PC-3 (cell line): ENCODE measurements at regions not wholly inside any gene's neighbourhood (a gene's known extent, or its start where the extent isn't known, plus 50 kb on each side); places are given as distances from the start of the nearest gene placed in this dataset.
"Not testable (repeated sequence)": the region's sequence is repeated elsewhere in the genome, so short reads cannot be mapped to it uniquely, and the experiment has no call there.

Experiments used
- ATAC-seq: fragments of 200-7000 bp; cut with Tn5 transposase; 2 replicates; pipeline ENCODE4 v1.9.1; 2020; ENCODE audit warnings: mild to moderate bottlenecking, moderate library complexity
- BruUV-seq: library from RNA; stranded (reverse); fragments of 400-500 nt; replicated peaks from 2 replicates; lab custom pipeline; 2021; lab: Mats Ljungman, UMichigan
- CTCF ChIA-PET: fragments of 300-600 bp; sonication (Branson Sonifier 250); formaldehyde crosslinking; loops from one replicate; lab custom pipeline; 2022; ENCODE audit warnings: antibody characterized with exemption; lab: Charles Lee
- POLR2A ChIA-PET: fragments of 300-600 bp; sonication (Branson Sonifier 250); formaldehyde crosslinking; loops from one replicate; lab custom pipeline; 2022; ENCODE audit warnings: antibody characterized with exemption; ENCODE audit not compliant: unreplicated experiment; lab: Charles Lee
- DNase-seq: peaks from one replicate; pipeline ENCODE4 v3.0.0-alpha.2; 2015
- H2AFZ ChIP-seq: fragments of 300-600 bp; sonication (generic); 2 replicates; pipeline ENCODE4 v1.6.0; 2016; ENCODE audit warnings: antibody characterized with exemption, low read length
- H3F3A ChIP-seq: fragments of 300-600 bp; sonication (generic); one replicate; pipeline ENCODE4 v1.6.0; 2017; ENCODE audit warnings: antibody characterized with exemption, low read length, control low read depth, mild to moderate bottlenecking; ENCODE audit not compliant: unreplicated experiment
- H3K27ac ChIP-seq: fragments of 300-600 bp; sonication (generic); 2 replicates; pipeline ENCODE4 v1.5.1; 2016; ENCODE audit warnings: mild to moderate bottlenecking, low read length
- H3K27me3 ChIP-seq: fragments of 300-600 bp; sonication (generic); 2 replicates; pipeline ENCODE4 v1.6.1; 2016; ENCODE audit warnings: low read length, mixed read lengths
- H3K36me3 ChIP-seq: fragments of 300-600 bp; sonication (generic); 2 replicates; pipeline ENCODE4 v1.6.1; 2016; ENCODE audit warnings: low read depth, mixed run types, low read length, mixed read lengths
- H3K4me1 ChIP-seq: fragments of 300-600 bp; sonication (generic); 2 replicates; pipeline ENCODE4 v1.5.1; 2016; ENCODE audit warnings: low read length; ENCODE audit not compliant: insufficient read depth
- H3K4me2 ChIP-seq: fragments of 300-600 bp; sonication (generic); 2 replicates; pipeline ENCODE4 v1.6.0; 2016; ENCODE audit warnings: low read length
- H3K4me3 ChIP-seq: fragments of 300-600 bp; sonication (generic); 2 replicates; pipeline ENCODE4 v1.5.1; 2016; ENCODE audit warnings: mild to moderate bottlenecking, low read length, mixed read lengths
- H3K79me2 ChIP-seq: fragments of 300-600 bp; sonication (generic); 2 replicates; pipeline ENCODE4 v1.6.1; 2017; ENCODE audit warnings: low read length, mixed read lengths
- H3K9ac ChIP-seq: fragments of 300-600 bp; sonication (generic); 2 replicates; pipeline ENCODE4 v1.6.0; 2016; ENCODE audit warnings: mild to moderate bottlenecking, low read length
- H3K9me2 ChIP-seq: fragments of 300-600 bp; sonication (generic); replicated peaks from 2 replicates; pipeline ENCODE4 v1.6.1; 2016; ENCODE audit warnings: mixed run types, low read length, mixed read lengths
- H3K9me3 ChIP-seq: fragments of 300-600 bp; sonication (generic); 2 replicates; pipeline ENCODE4 v1.6.1; 2016; ENCODE audit warnings: low read length, mixed read lengths
- H4K20me1 ChIP-seq: fragments of 300-600 bp; sonication (generic); 2 replicates; pipeline ENCODE4 v1.6.1; 2016; ENCODE audit warnings: low read length, mixed read lengths
- CTCF ChIP-seq: fragments of 300-600 bp; sonication (generic); conservative IDR thresholded peaks from 2 replicates; pipeline ENCODE4 v1.5.1; 2017; ENCODE audit warnings: antibody characterized with exemption, low read depth, mild to moderate bottlenecking, low read length
- EZH2 ChIP-seq: fragments of 300-600 bp; sonication (generic); IDR thresholded peaks from one replicate; pipeline ENCODE4 v1.6.1; 2017; ENCODE audit warnings: antibody characterized with exemption, mild to moderate bottlenecking, low read length; ENCODE audit not compliant: unreplicated experiment
- EZH2phosphoT487 ChIP-seq: fragments of 300-600 bp; sonication (generic); IDR thresholded peaks from 2 replicates; pipeline ENCODE4 v1.6.1; 2018; ENCODE audit warnings: mild to moderate bottlenecking, antibody characterized with exemption, low read length, borderline replicate concordance
- intact Hi-C: fragments of 100-400 bp; cut with micrococcal nuclease; formaldehyde crosslinking; loops from 2 replicates; pipeline ENCODE4 v1.9.0; 2023

GRCh38 chr5:118115791-118116190, 872.6 kb downstream of the DTWD2 start:
- CTCF ChIA-PET: no interaction called here

GRCh38 chr5:118111956-118112355, 876.4 kb downstream of the DTWD2 start:
- no peaks in the 10 kb centered on the region for H4K20me1 ChIP-seq
- H3K36me3 ChIP-seq: no peaks in the 10 kb centered on the region
- H3K4me2 ChIP-seq: no peak overlapping the region
- H3K4me1 ChIP-seq: no peaks in the 10 kb centered on the region
- intact Hi-C loops: no loop called here
- H3K79me2 ChIP-seq: no peaks in the 10 kb centered on the region
- no peak overlapping the region for H3K4me3 ChIP-seq
- H2AFZ ChIP-seq: no peak overlapping the region
- no TSS peak for BruUV-seq
- H3K9ac ChIP-seq: no peak overlapping the region
- TF ChIP-seq EZH2phosphoT487: no peak
- H3K27ac ChIP-seq: no peak overlapping the region
- no peaks in the 10 kb centered on the region for H3F3A ChIP-seq
- ChIA-PET CTCF (no interaction called here), POLR2A (no interaction called here)
- no peak for ATAC-seq
- H3K27me3 ChIP-seq: no peaks in the 10 kb centered on the region
- no peak for DNase-seq
- no peaks in the 10 kb centered on the region for H3K9me2 ChIP-seq
- no peaks in the 10 kb centered on the region for H3K9me3 ChIP-seq

More at GRCh38 chr5:118115791-118116190, 872.6 kb downstream of the DTWD2 start:
- H3K36me3 ChIP-seq: no peaks in the 10 kb centered on the region
- H3K4me3 ChIP-seq: no peak overlapping the region
- BruUV-seq: no TSS peak
- H3K27me3 ChIP-seq: no peaks in the 10 kb centered on the region
- no peaks in the 10 kb centered on the region for H4K20me1 ChIP-seq
- TF ChIP-seq CTCF: no peak
- TF ChIP-seq EZH2: no peak
- H3K27ac ChIP-seq: no peak overlapping the region
- H3F3A ChIP-seq: no peaks in the 10 kb centered on the region
- no peaks in the 10 kb centered on the region for H3K9me2 ChIP-seq
- H3K9ac ChIP-seq: no peak overlapping the region
- H3K9me3 ChIP-seq: no peaks in the 10 kb centered on the region
- DNase-seq (peak; percentile 2), ATAC-seq (no peak)
- no peaks in the 10 kb centered on the region for H3K4me1 ChIP-seq
- intact Hi-C loops: no loop called here
- H3K4me2 ChIP-seq: no peak overlapping the region
- POLR2A ChIA-PET: no interaction called here
- H2AFZ ChIP-seq: no peak overlapping the region
- no peaks in the 10 kb centered on the region for H3K79me2 ChIP-seq

GRCh38 chr5:118107246-118107645, 881.1 kb downstream of the DTWD2 start:
- H4K20me1 ChIP-seq, H3F3A ChIP-seq, H3K4me3 ChIP-seq, CTCF ChIA-PET, intact Hi-C loops, H3K9ac ChIP-seq, H3K9me2 ChIP-seq, H3K4me1 ChIP-seq, BruUV-seq, H3K27me3 ChIP-seq, H3K27ac ChIP-seq, H3K4me2 ChIP-seq, ATAC-seq, H3K9me3 ChIP-seq, H3K36me3 ChIP-seq, POLR2A ChIA-PET, DNase-seq, H3K79me2 ChIP-seq, H2AFZ ChIP-seq: not testable (repeated sequence)

- no peak overlapping the region for H3K9ac ChIP-seq
- H3K9me3 ChIP-seq: no peaks in the 10 kb centered on the region
- ChIA-PET POLR2A (no interaction called here), CTCF (no interaction called here)
- no peaks in the 10 kb centered on the region for H4K20me1 ChIP-seq
- BruUV-seq: no TSS peak
- TF ChIP-seq CTCF (no peak), EZH2phosphoT487 (no peak), EZH2 (no peak)
- intact Hi-C loops: no loop called here
- H3K27me3 ChIP-seq: no peaks in the 10 kb centered on the region
- no peak overlapping the region for H3K4me3 ChIP-seq
- H3K9me2 ChIP-seq: no peaks in the 10 kb centered on the region
- no peak overlapping the region for H3K4me2 ChIP-seq
- no peaks in the 10 kb centered on the region for H3K36me3 ChIP-seq
- H3K79me2 ChIP-seq: no peaks in the 10 kb centered on the region
- H3F3A ChIP-seq: no peaks in the 10 kb centered on the region
- H3K27ac ChIP-seq: no peak overlapping the region
- no peaks in the 10 kb centered on the region for H3K4me1 ChIP-seq
- ATAC-seq (no peak), DNase-seq (no peak)
- H2AFZ ChIP-seq: no peak overlapping the region
Measured at GRCh38 chr5:118098716-118099115, 889.6 kb downstream of the DTWD2 start.
